DMS53 (cell line): ENCODE measurements at regions not wholly inside any gene's neighbourhood (a gene's known extent, or its start where the extent isn't known, plus 50 kb on each side); places are given as distances from the start of the nearest gene placed in this dataset.

Experiments
- DNase-seq: peaks from one replicate; lab custom pipeline; 2025; lab: John Stamatoyannopoulos, UW

DNA sequence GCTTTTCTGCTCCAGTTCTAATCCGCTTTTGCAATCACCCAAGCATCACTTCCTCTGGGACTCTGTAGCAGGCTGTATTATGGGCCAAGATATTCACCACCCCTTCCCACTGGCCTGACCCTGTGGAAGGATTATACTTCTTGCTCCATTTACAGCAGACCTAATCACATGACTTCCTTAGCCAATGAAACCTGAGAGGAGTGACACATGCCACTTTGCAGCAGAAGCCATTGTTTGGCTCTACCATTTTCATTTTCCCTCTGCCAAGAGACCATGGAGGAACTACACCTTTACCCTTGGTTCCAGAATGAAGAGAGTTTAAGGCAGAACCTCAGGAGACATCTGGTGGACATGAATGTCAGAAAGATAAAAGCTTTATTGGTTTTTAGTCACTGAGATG is 134.9 kb upstream of the HSD17B12 start:
- DNase-seq = peak; percentile 18

DNA sequence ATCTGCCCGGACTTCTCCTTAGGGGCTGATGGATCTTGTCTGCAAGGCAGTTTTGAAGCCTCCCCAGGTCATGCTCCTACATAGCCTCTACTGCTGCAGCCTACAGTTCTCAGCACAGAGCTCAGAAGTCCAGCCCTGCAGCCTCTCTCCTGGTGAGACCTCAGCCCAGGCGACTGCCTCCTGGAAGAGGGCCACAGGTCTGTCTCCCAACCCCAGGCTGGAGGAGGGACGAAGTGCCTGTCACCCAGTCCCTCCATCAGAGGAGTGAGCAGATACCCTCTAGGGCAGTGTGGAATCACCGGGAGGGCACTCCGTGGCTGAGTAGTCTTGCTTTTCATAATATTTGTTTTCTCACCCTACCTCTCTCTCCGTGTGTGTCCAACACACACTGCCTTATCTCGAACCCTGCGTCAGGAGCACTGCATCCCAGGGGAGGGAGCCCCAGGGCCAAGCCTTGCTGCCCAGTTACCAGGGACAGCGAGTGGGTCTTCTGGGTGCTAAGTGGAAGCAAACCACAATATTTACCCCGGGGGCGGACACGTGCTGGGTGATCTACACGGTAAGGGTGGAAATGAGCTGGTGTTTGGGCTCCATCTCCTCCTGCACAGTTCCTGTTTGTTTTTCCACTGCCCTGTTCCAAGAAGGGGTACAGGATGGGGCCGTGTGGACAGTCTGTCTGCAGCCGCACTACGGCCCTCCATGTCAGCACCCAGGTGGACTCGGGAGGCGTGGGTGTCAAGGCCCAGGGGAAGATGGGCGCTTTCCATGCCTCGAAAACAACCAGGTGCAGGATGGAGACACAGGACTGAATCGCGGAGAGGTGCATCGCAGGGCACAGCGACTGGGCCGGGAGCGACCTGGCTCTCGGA is 133.7 kb upstream of the HSD17B12 start:
- DNase-seq = peak; percentile 27

DNA sequence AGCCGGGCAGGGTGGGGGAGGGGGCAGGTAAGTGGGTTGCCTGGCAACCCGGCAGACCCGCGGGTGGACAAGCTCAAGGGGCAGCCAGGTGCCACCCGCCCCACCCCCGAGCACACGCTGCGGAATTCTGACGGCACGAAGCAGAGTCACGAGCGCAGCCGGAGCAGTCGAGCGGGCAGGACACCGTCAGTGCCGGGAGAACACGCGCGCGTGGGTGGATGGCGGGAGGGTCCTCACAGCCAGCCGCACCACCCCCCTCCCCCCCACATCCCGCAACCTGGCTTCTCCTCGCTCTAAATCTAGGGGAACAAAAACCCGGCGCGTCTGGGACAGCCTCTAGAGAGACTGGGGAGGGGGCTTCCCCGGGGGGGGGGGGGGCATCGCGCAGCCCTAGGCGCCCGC is 133.1 kb upstream of the HSD17B12 start:
- peak; percentile 67 for DNase-seq

DNA sequence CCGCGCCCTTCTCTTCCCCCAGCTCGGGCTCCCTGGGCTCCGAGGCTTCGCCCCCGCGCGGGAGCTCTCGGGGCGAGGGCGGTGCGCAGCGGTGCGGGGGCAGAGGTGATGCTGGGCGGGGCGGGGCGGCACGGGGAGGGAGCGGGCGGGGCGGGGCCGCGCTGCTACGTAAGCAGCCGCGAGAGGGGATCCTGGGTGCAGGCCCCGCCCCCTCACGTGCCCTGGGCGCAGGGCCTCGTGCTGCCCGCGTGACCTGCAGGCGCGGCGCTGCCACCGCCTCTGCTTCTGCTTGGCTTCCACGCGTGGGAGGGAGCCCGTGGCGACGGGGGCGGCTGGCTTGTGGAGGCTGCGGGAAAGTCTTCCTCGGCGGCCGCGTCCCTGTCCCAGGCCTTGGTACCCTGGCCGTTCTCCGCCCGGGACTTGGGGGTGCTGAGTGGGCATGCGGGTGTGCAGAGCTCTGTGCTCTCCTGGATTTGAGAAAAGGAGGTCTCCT is 132.6 kb upstream of the HSD17B12 start:
- DNase-seq = peak; percentile 79

DNA sequence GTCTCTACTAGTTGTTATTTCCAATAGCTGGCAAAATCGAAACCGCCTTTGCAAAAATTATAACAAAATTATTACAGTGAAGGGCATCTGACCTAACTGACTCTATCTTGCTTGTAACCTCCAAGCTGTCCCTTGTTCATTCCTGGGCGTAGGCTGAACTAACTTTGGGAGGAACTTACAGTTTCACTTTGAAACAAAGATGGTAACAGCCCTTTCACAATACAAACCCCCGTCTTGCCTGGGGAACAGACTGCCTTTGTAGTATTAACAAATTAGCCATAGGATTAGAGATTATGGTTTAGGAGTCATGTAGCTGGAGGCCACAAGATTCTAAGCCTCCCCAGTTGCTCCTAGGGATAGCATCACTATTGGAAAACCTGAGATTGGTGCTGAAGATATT is 131.6 kb upstream of the HSD17B12 start:
- DNase-seq = no peak

DNA sequence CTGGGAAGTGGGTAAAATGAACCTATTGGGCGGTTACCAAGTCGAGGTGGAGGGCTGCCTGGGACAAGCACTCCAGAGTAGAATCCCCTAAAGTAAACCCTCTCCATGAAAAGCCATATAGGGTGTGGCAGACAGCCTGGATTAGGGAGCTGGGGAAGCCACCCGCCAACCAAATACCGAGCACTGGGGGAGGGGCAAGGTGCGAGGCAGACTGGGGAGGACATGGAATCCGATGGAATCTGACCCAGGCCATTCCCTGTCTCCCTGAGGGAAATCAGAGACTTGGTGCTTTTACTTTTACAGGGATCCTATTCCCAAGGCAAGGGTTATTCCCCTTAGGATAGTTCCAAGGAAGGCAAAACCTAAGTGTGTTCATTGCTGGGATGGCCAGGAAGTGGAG is 130.9 kb upstream of the HSD17B12 start:
- no peak for DNase-seq

DNA sequence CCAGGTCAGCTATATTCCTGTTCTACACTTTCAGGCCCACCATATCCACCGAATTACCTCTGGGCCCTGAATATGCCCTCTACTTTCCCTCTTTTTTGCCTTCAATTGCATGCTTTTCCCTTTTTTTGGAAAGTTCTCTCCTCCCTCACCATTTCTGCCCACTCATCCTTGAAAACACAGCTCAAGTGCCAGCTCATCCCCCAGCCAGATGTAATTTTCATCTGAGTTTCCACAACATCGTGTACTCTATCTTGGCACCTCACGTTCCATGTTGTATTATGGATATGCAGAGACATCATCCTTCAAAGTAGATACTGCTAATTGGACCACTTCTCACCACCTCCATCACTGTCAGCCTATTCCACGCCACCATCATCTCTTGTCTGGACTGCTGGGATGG is 129.8 kb upstream of the HSD17B12 start:
- DNase-seq = no peak

DNA sequence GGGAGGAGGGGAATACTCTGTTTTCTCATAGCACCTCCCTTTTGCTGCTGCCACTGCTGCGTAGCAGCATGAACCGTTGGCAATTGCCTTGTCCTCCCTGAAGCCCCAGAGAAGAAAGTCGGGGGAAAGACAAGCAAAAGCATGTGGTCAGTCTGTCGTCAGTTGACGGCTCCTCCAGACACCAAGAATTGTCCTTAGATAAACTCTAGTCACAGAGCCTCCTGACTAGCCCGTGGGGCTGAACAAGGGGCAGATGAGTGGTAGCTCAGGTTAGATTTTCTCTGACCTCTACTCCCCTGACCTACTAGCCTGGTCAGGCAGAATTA is 126.4 kb upstream of the HSD17B12 start:
- no peak for DNase-seq

DNA sequence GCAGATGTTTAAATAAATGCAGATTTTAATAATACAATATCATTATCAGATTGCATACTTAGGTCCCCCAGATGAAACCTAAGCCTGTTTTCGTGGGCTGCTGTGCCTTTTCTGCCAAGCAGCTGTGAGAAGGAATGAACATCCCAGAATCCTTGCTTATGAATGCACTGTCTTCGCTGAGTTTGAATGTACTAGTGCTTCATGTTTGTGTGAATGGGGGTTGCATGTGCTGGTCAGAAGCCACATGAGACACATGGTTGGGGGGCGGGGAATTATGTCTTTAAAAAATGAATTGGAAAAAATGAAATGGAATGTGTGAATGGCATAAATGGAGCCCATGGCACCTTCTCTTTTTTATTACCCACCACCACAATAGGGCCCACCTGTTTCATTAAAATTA is 125.4 kb upstream of the HSD17B12 start:
- no peak for DNase-seq

DNA sequence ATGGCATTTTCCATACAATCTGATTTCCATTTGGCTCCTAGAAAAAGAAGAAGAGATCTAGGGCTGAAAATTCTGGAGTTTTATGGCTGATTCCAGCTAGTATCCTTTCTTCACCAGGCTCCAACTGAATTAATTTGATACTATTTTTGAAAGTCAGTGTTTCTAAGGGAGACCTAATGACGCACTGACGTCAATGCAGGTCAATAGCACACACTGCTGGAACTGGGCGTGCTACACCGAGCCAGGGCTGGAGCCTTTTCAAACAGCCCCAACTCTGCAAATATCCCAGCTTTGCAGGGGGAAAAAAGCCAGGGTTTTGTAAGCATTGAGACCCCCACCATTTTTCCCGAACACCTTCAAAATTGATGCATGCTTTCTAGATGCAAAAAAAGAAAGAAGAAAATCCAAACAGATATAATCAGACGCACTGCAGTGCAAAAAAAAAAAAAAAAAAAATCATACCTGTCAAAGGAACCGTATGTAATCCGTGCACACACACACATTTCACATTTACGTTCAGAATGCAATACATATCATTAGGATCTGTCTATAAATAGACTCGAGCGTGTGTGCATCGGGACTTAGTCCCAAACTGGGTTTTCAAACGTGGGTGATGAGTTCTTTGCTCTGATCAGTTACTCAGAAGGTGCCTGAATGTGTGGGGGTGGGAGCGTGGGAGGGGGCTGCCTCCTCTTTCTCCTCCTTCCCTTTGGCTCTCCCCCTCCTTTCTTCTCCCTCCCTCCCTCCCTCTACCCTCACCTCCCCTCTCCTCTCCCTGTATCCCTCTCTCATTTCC is 124.5 kb upstream of the HSD17B12 start:
- DNase-seq = peak; percentile 78

DNA sequence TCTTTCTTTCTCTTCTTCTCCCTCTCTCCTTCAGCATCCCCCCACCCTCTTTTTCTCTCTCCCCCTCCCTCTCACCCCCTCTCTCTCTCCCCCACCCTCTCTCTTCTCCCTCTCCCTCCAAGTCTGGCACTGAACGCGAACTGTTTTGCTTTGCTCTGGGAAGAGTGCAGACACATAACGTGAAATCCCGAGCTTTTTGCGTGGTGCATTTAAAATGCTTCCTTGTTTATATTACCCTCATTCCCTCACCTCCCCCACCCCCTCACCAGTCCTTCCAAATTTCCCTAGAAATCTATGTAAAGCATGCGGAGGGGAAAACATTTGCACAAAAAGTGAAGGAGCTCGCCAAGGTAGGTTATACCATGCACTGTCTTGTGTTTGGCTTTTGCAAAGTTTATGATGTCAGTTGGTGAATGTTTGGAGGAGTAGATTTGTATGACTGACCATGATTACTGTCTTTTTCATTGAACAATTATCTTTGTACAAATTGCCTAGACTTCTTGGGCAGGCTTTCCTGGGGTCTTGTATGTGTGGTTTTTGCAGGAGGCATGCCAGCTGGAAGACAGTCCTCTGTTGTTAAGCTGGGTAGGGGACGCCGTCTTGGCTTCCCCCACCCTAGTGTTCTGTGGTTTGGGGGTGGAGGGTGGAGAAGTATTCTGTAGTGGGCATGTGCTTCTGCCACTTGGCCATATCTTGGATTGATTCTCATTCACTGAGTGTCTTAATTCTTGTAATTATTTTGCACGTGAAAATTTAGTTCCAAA is 123.7 kb upstream of the HSD17B12 start:
- peak; percentile 17 for DNase-seq

DNA sequence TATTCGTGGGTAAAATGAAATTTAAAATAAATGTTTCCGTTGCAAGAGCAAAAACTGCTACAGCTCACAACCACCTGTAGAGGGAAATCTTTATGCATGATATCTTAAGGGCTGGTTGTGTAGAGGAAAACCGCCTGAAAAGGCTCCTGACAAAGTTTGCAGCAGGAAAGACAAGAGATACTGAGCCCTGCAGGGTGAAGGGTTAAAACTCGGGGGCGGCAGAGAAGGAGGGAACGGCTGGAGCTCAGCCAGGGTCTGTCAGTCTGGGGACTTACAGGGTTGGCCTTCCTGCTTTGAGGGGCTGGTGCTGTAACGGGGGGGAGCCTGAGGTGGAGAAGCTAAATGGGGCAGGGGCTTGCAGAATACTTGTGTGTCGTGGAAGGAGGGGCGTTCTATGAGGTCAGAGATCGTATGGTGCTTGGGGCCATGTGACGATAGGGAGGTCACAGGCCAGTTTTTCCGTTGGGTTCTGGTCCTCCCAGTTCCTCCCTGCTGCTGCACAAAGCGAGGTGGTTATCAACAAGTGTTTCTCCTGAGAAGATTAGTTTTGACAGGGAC is 122.9 kb upstream of the HSD17B12 start:
- no peak for DNase-seq

DNA sequence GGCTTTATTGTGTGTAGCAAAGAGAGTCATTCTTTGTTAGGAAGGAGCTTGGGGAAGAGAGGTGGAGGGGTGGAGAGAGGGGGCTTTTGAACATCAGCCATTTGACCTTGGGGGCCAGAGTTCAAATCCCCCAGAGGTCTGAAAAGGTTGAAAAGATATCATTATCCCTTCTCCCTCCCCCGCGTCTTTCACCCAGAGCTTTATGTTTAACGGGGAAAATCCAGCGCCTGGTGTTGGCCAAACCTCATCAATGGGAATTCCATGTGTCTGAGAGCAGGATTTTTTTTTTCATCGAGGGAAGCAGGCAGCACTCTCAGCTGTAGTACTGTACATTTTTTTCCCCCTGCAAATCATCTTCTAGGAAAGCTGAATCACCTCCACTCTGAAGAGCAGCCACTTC is 122.4 kb upstream of the HSD17B12 start:
- DNase-seq = no peak

DNA sequence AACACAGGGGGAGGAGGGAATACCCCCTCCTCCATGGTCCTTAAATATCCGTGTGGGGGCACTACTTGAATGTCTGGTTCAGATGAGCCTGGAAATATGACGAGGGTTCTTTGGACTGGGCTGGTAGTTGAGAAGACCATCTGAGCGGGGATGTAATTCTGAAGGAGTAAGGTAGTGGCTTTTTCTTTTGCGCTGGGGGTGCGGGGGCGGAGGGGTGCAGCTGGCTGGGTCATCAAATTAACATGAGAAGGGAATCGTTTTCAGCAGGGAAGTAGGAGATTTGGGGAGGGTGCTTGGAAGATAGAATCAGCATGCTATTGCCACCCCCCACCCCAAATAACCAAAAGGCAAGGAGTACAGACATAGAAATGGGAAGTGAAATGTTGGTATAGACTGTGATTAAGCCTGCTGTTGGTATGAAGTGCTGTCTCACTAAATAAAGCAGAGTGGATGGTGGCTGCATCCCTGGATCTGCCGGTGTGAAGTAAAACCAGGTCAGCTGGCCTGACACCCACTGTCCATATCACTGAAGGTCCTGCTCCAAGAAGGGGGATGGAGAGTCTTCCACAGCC is 121.9 kb upstream of the HSD17B12 start:
- no peak for DNase-seq

DNA sequence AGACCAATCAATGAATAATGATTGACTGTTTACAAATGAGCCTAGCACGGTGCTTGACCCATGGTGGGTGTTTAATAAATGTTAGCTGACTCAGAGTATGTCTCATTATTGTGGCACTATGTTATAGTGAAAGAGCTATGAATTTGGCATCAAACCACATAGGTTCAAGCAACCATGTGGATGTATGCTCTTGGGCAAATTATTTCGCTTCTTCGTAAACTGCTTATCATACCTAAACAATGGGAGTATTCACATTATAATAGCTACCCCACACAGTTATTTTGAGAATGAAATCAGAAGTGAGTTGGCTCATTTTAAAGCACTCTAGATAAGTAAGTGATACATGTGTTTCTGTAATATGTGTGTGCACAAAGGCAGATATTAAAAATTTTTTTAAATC is 118.7 kb upstream of the HSD17B12 start:
- no peak for DNase-seq

DNA sequence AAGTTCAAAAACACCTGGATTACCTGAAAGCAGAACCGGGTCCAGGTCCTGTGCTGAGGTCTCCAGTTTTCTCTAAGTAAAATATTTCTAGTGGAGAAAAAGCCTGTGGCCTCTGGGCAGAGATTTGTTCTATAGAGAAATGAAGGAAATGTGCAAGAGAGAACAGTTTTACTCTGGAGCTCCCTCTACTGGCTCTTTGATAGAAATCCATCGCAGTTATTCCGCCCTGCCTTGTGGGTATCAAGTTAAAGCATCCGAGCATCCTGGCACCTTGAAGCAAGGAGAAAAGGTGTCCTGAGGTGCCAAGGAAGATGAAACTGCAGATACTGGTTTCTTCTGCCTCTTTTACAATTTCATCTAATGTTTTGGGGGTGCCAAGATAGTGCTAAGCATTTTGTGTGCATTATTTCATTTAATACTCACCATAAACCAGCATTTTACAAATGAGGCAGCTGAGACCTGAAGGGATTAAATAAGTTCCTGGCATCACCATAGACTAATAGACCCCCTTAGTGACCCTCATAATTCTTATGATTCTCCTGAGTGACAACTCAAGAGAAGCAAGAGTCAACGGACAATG is 113.1 kb upstream of the HSD17B12 start:
- peak; percentile 72 for DNase-seq

DNA sequence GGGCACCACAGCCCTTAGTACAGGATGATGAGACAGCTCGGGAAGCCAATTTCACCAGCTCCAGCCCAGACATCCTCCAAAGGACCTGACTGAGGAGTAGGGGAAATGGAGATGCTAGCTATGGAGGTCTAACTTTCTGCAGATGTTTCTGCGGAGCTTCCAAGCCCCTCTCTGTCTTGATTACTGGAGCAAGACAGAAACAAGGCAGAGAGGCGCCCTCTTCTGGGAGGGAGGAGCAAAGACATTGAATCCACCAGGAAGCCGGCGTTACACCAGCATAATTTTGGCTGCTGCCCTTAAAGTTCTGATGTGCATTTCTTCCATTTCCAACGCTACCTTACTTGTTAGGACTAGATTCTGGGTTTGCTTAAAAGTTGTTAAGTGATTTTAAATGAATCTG is 107.3 kb upstream of the HSD17B12 start:
- DNase-seq = peak; percentile 49

DNA sequence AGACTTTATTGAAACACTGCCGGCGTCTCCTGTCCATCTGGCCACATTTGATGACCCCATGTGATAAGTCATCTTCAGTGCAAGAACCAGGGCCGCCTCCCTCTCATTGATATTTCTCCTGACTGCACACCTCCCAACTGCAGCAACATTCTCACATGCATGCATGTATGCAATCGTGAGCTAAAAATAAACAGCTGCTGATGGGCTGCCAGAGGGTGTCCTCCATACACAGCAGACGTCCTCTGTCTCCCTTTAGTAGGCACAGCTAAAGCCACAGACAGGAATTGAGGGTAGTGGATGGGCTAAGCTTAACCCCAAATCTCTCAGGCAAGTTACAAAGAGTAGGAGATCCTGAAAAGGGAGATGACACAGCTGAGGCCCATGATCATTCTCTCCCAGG is 106.7 kb upstream of the HSD17B12 start:
- DNase-seq = no peak

DNA sequence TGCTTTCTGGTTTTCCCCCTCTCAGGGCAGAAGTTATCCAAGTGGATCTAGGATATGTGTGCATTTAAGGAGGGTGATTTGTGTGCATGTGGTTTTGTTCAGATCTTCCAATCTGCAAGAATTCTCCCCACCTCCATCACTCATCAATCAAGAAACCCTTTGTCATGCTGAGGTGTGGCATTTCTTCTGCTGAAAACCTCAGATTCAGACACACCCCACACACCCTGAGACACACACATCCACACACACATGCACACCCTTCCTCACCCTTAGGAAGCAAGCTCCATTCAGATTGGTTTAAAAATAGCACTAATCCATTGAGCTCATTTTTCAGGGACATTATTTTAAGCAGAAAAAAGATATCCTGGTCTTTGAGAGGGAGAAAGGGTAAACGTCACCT is 106.1 kb upstream of the HSD17B12 start:
- no peak for DNase-seq

DNA sequence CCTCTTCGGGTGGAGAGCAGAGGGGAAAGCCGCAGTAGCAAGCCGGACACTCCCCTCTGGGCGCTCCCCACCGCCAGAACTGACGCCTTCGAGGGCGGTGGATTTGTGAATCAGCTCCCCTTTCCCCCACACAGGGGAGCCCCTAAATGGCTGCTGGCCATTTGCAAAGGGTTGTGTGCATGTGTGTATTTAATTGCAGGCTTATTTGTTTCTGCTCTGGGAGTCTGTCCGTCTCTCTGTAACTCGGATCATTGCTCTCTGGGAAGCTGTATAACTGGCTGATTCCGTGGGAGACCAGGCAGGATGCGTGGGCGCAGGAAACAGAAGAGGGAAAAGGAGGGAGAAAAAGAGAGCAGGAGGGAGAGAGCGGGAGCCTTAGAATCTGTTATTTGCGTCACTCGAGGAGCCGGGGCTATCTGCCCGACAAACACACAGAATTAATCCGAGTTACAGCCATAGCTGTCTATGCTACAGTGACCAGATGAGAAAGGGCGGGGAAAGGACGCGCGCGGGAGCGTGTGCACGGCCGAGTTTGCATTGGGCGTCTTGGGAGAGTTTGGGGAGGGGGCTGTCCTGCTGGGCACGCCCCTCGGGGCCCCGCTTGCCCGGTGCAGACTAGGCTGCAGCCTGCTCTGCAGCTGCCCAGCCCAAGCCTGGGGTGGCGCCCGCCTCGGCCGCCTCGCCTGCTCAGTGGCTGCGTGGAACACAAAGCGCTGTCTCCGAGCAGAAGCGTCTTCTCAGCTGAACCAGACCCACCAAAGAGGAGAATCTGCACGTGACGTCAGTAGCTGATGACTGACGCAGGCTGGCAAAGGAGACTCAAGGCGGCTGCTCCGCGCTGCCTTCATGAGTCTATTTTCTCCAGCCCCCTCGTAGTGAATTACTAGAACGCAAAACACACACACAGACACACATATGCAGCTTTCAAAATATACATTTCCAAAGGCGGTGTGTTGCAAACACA is 105.3 kb upstream of the HSD17B12 start:
- peak; percentile 68 for DNase-seq
